BJ (cell line): ENCODE measurements at regions not wholly inside any gene's neighbourhood (a gene's known extent, or its start where the extent isn't known, plus 50 kb on each side); places are given as distances from the start of the nearest gene placed in this dataset.

Source experiments
- CTCF ChIA-PET: fragments of 350-600 bp; formaldehyde crosslinking; extraction: SDS; loops from one replicate; lab custom pipeline; 2021; ENCODE audit warnings: antibody characterized with exemption, inconsistent platforms; lab: Yijun Ruan, JAX
- POLR2A ChIA-PET: fragments of 300-600 bp; sonication (Branson Sonifier 250); formaldehyde crosslinking; extraction: SDS; loops from one replicate; lab custom pipeline; 2021; ENCODE audit warnings: antibody characterized with exemption; lab: Charles Lee
- DNase-seq: peaks from one replicate; pipeline ENCODE4 v3.0.0-alpha.2; 2011; ENCODE audit warnings: low read depth
- H3K27me3 ChIP-seq: 2 replicates; pipeline ENCODE4 v1.6.0; 2011; ENCODE audit warnings: low read length; ENCODE audit not compliant: control insufficient read depth, insufficient read depth
- H3K36me3 ChIP-seq: 2 replicates; pipeline ENCODE4 v1.5.1; 2011; ENCODE audit warnings: low read length; ENCODE audit not compliant: control insufficient read depth, insufficient read depth
- H3K4me3 ChIP-seq: 2 replicates; pipeline ENCODE4 v1.5.1; 2011; ENCODE audit warnings: low read depth, mild to moderate bottlenecking, control low read depth, low read length
- CTCF ChIP-seq: IDR thresholded peaks from 2 replicates; pipeline ENCODE4 v1.5.1; 2011; ENCODE audit warnings: low read depth, mild to moderate bottlenecking, control low read depth, inconsistent platforms, low read length, moderate library complexity; ENCODE audit not compliant: insufficient read depth

- ChIA-PET POLR2A (no interaction called here), CTCF (interaction anchor here (1.1 to 1.4 kb wide), 2 partner anchors 9 to 788 kb away, joined by 3 read pairs; no protein-coding TSS in a partner anchor)
- no peak for DNase-seq
- H3K4me3 ChIP-seq, result no peak overlapping the region
- H3K27me3 ChIP-seq, result no peaks in the 10 kb centered on the region
- no peak for TF ChIP-seq CTCF
- no peaks in the 10 kb centered on the region for H3K36me3 ChIP-seq
Observed at GRCh38 chr5:61842840-61843239, 463.2 kb upstream of the KIF2A start.

- Histone ChIP-seq H3K36me3 (no peaks in the 10 kb centered on the region), H3K4me3 (no peak overlapping the region), H3K27me3 (no peaks in the 10 kb centered on the region)
- DNase-seq, result no peak
- POLR2A ChIA-PET, result no interaction called here
- no peak for TF ChIP-seq CTCF
- CTCF ChIA-PET, result no interaction called here
Observed at GRCh38 chr5:61850696-61851095, 455.3 kb upstream of the KIF2A start.

GRCh38 chr5:61854531-61854930, 451.5 kb upstream of the KIF2A start:
- POLR2A ChIA-PET, result no interaction called here
- DNase-seq, result no peak
- H3K36me3 ChIP-seq, result no peaks in the 10 kb centered on the region

GRCh38 chr5:61860978-61861377, 445.0 kb upstream of the KIF2A start:
- H3K27me3 ChIP-seq, result no peaks in the 10 kb centered on the region
- CTCF ChIA-PET, result interaction anchor here (0.7 kb wide), 1 partner anchor 64 kb away, joined by 3 read pairs; no protein-coding TSS in a partner anchor
- no peaks in the 10 kb centered on the region for H3K36me3 ChIP-seq
- TF ChIP-seq CTCF, result no peak
- no peak for DNase-seq
- POLR2A ChIA-PET, result no interaction called here
- no peak overlapping the region for H3K4me3 ChIP-seq

More at GRCh38 chr5:61854531-61854930, 451.5 kb upstream of the KIF2A start:
- CTCF ChIA-PET, result no interaction called here
- Histone ChIP-seq H3K27me3 (no peaks in the 10 kb centered on the region), H3K4me3 (no peak overlapping the region)
- no peak for TF ChIP-seq CTCF

GRCh38 chr5:61866930-61867329, 439.1 kb upstream of the KIF2A start:
- TF ChIP-seq CTCF, result no peak
- no peaks in the 10 kb centered on the region for H3K36me3 ChIP-seq
- peak; percentile 10 for DNase-seq
- POLR2A ChIA-PET, result no interaction called here
- CTCF ChIA-PET, result no interaction called here
- H3K27me3 ChIP-seq, result no peaks in the 10 kb centered on the region
- no peak overlapping the region for H3K4me3 ChIP-seq
